HG02840 (cell line): ENCODE measurements at regions not wholly inside any gene's neighbourhood (a gene's known extent, or its start where the extent isn't known, plus 50 kb on each side); places are given as distances from the start of the nearest gene placed in this dataset.

Experiments used
- ATAC-seq: cut with Tn5 transposase; IDR thresholded peaks from one replicate; pipeline ENCODE4 v1.9.1; 2021; ENCODE audit warnings: mild to moderate bottlenecking, moderate library complexity, moderate number of reproducible peaks; ENCODE audit not compliant: unreplicated experiment, low FRiP score

- ATAC-seq, result no peak
These were observed 1045.1 kb downstream of the TBC1D22A start for GRCh38 chr22:47807506-47807905.

GRCh38 chr22:47806894-47807293 lies 1044.4 kb downstream of the TBC1D22A start:
- no peak for ATAC-seq

DNA sequence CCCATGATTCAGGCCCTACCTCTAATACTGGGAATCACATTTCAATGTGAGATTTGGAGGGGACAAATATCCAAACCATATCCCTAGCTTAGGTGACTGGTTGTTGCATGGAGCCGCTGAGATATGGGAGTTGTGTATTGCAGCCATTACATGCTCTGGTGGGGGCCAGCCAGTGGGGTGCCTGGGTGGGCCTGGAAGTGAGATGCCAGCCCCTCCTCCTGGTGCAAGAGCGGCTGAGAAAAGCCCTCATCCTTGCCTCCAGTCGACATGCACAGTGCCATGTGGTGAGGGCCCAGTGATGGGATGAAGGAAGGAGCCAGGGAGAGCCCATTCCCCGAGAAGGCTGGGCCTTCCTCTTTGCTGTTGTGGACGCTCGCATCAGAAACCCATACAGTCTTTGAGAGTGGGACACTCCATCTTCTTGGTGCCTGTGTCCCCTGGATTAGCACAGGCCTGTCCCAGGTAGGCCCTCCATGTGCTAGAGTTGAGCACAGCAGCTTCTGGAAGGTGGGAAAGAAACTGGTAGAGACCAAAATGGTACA lies 1043.0 kb downstream of the TBC1D22A start:
- ATAC-seq, result no peak

- no peak for ATAC-seq
These were observed 1041.8 kb downstream of the TBC1D22A start for GRCh38 chr22:47804281-47804680.

DNA sequence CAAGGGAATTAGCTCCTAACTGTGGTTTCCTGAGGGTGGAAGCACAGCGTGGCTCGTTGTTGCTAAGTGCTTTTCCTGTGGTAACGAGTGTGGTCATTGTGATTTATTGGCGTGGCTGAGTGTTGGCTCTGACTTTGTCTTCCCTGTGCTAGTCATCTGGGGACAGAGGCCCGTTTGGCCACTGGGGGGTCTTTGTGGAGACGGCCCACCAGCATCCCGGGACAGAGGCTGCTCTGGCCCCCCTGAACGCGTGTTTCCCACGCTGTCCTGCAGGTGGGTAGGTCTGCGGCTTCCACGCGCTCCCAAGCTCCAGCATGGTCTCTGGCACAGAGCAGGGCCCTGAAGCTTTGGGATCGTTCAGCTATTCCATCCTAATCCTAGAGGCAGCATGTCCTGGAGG lies 1040.0 kb downstream of the TBC1D22A start:
- ATAC-seq, result no peak

DNA sequence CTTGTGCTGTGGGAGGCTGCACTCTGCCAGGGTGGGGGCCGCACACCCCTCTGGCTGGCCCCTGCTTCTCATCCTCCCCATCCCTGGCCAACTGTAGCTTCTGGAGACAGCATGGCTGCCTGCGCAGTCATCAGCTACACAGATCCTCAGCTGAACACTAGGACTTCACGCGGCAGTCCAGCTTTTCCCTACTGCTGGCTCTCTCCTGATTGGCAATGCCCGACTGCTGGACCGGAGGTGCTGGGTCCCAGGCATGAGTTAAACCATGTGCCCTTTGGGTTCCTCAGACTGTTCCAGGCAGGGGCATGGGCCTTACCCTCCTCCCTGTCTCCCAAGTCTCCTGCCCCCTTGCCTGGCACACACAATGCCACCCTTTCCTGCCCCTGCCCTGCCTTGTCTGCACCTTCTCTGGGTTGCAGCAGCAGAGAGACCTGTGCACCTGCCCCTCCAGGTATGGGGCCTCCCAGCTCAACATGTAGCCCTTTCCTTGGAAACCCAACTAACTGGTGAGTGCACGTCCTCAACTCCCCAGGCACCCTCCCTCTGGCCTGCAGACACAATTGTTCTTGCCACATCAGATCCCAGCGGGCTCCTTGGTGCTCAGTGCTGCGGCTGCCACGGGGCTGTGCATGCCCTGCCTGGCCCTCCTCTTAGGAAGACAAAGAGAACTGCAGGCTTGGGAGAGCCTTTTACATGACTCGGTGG lies 1039.2 kb downstream of the TBC1D22A start:
- ATAC-seq, result no peak

DNA sequence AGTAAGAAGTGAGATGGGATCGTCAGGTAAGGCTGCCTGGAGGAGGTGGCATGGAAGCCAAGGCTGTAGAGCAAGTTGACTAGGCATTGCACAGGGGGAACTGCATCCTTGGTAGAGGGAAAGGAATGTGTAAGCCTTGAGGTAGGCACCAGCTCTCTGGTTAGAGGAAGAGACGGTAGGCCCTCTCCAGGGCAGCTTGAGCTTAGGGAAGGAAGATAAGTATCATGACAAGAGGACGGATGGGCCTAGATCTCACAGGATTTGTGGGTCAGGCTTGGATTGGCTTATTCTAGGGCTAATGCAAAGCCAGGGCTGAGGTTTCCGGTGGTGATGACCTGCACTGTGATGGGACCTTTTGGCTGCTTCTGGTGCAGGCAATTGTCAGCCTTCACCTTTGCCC lies 1035.8 kb downstream of the TBC1D22A start:
- no peak for ATAC-seq

DNA sequence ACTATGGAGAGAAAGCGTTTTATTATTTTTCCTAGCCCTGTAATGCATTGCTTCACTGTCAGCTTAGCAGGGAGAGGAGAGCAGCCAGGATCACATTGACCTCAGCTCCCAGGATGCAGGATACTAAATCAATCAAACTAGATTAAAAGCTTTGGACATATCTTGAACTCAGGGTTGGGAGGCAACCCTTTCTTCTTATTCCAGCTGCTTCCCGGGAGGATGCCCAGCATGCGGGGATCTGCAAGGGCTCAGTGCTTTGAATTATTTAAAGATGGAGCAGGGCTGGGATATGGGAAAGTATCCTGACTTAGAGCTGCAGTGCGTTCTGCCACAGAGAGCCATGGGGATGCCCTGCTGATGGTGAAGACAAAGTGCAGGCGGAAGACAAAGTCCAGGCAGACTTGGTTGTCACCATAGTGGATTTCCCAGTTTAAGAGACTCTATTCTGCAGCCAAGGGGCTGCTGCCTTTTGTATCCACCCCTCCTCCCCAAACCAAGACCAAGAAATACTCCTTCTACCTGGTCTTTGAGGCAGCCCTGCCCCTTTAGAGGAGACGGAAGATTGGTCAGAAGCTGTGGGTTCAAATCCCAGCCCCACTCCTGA lies 1035.0 kb downstream of the TBC1D22A start:
- no peak for ATAC-seq

GRCh38 chr22:47796128-47796908 lies 1033.9 kb downstream of the TBC1D22A start:
- ATAC-seq, result no peak

GRCh38 chr22:47795477-47796127 lies 1033.2 kb downstream of the TBC1D22A start:
- no peak for ATAC-seq

DNA sequence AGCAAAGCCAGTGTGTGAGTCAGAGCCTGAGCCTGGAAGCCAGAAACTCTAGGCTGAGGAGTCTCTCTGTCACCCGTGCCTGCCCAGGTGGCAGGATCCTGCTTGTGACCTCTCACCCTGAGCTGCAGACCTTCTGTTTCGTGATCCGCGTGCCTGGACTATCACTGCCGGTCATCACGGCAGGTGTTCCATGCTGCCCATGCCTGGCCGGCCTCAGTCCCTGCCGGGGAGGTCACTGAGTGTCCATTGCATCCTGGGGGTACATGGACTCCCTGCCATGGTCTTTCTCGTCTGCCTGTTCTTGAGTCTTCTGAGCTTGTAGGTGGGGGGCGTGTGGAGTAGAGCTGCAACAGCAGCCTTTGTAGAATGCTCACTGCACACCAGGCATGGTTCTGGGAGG lies 1032.4 kb downstream of the TBC1D22A start:
- ATAC-seq, result no peak

DNA sequence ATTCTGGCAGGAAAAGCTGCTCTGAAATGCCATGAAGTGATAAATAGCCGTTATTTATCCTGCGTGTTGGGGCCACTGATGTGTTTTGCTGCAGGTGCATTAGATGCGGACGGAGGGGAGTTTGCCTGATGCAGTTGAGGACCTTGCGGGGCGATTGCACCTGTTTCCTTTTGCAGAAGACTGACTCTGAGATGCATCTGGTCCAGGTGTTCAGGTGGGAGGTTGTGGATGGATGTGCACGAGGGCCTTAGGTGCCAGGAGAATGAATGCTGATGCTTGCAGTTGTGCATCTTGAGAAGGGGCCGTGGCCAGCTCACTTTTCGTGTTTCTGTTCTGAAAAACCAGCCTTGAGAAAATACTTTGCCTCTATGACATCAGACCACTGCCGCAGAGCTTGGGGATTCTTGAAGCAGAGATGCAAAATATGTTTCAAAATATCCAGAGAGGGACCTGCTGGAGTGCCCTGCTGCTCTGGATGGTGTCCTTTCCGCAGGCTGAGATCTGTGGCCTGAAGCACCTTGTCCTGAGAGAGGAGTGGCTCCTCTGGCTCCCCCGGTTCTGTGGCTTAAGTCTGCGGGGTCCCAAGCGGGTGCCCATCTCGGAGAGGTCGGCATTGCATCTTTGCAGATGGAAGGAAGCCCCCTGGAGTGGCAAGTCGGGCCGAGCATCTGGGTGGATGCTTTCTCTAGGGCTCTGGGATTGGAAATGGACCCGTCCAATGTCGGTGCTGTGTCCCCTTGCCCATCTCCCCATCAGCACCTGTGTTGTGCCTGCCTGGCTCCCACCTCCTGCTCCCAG lies 1031.1 kb downstream of the TBC1D22A start:
- ATAC-seq, result no peak

DNA sequence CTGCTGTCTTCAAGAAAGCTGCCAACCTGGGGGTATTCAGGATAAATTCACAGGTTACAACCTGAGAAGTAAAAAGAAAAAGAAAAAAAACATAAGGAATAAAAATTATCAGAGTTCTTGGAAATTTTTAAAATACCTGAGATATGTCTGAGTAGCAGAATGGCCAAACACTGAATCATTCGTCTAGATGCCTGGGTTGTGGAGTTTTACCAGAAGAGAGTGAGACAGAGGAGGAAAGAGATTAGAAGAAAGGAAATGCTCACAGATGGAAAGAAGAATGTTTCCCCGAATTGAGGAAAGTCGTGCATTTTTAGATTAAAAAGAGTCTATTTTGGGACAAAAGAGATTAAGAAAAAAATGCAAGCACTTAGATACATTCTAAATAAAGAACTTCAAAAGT lies 1026.7 kb downstream of the TBC1D22A start:
- no peak for ATAC-seq

DNA sequence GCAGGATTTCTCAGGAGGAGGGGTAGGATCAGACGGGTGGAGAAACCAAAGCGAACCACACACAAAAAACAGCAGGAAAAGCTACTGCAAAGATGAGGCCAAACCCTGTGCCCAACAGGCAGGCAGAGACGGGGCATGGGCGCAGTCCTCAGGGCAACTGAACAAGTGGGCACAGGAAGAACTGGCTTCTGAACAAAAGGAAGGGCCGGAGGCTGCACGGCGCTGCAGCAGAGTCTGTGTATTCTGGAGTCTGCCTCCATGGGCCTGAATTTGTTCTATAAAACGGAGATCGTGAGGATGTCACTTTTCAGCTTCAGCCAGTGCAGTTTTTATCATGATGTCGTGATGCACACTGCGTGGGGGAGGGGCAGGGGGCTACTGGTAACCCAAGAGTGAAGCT lies 1026.0 kb downstream of the TBC1D22A start:
- no peak for ATAC-seq

GRCh38 chr22:47787501-47788227 lies 1025.2 kb downstream of the TBC1D22A start:
- ATAC-seq, result no peak

GRCh38 chr22:47786650-47787290 lies 1024.3 kb downstream of the TBC1D22A start:
- ATAC-seq, result no peak

DNA sequence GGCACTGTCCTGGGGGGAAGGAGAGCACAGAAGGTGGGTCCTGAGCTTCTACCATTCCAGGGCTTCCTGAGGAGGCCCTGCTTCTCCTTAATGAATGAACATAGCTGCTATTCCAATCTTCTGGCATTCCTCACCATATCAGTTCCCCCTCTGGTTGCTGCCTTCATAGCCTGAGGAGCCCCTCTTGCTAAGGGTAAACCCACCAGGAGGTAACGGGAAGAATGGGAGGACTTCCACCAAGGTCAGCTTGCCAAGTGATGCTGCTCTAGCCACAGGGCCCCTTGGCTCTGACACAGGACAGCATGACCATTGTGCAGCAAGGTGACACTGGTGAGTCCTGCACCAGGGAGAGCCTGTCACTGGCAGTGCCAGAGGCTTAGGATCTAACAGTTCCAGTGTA lies 1022.5 kb downstream of the TBC1D22A start:
- no peak for ATAC-seq

DNA sequence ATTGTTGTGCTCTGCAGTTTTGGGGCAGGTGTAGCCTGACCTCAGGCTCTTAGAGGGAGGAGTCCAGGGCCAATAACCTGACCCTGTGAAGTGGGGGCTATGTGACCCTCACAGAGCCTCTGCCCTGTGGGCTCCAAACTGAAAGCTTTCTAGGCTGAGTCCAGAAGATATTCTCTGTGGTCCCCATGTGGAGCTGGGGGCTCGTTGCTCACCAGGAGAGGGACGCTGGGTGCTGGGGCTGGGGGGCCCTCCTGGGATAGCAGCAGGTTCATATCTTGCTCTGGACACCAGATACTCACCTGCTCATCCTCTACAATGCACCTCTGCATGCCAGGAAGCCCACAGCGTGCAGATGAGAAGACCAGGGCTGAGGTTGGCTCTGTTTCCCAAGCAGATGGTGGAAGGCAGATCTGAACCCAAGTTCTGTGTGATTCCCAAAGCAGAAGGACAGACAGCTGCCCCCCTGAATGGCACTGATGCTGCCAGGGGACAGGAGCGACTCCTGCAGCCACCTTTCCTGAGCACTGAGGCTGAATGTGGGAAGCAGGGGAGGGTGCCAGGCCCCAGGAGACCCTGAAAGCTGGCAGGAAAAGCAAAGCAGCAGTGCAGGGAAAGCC lies 1022.0 kb downstream of the TBC1D22A start:
- no peak for ATAC-seq
